ENCODE measurements at regions not wholly inside any gene's neighbourhood (a gene's known extent, or its start where the extent isn't known, plus 50 kb on each side); places are given as distances from the start of the nearest gene placed in this dataset.
A peak's percentile ranks its signal among the peaks of the same experiment; 100 is the strongest.
"Not testable (repeated sequence)": the region's sequence is repeated elsewhere in the genome, so short reads cannot be mapped to it uniquely, and the experiment has no call there.

- no peak for DNase-seq
Measured at GRCh38 chr11:82047200-82047599, 686.5 kb downstream of the FAM181B start.

GRCh38 chr11:82046778-82047177, 686.9 kb downstream of the FAM181B start:
- peak; percentile 55 for DNase-seq

GRCh38 chr11:82045748-82046457, 687.8 kb downstream of the FAM181B start:
- no peak for DNase-seq

- DNase-seq = no peak
Measured at GRCh38 chr11:82043316-82043715, 690.3 kb downstream of the FAM181B start.

GRCh38 chr11:82041764-82042163, 691.9 kb downstream of the FAM181B start:
- DNase-seq = no peak

- DNase-seq = no peak
Measured at GRCh38 chr11:82038154-82038553, 695.5 kb downstream of the FAM181B start.

GRCh38 chr11:82034527-82034926, 699.1 kb downstream of the FAM181B start:
- no peak for DNase-seq

GRCh38 chr11:82027335-82027734, 706.3 kb downstream of the FAM181B start:
- not testable (repeated sequence) for DNase-seq

GRCh38 chr11:82024760-82025159, 708.9 kb downstream of the FAM181B start:
- no peak for DNase-seq

GRCh38 chr11:82012276-82012675, 721.4 kb downstream of the FAM181B start:
- DNase-seq = no peak

- no peak for DNase-seq
Measured at GRCh38 chr11:82009133-82009532, 724.5 kb downstream of the FAM181B start.

- no peak for DNase-seq
Measured at GRCh38 chr11:82007521-82007920, 726.1 kb downstream of the FAM181B start.

- no peak for DNase-seq
Measured at GRCh38 chr11:82004537-82005213, 729.0 kb downstream of the FAM181B start.

GRCh38 chr11:82003671-82004515, 729.8 kb downstream of the FAM181B start:
- DNase-seq = peak; percentile 35

- DNase-seq = no peak
Measured at GRCh38 chr11:82003024-82003423, 730.6 kb downstream of the FAM181B start.

GRCh38 chr11:81995889-81996288, 737.8 kb downstream of the FAM181B start:
- no peak for DNase-seq

GRCh38 chr11:81993755-81994154, 739.9 kb downstream of the FAM181B start:
- DNase-seq = no peak

GRCh38 chr11:81990659-81991443, 742.8 kb downstream of the FAM181B start:
- no peak for DNase-seq

- peak; percentile 17 for DNase-seq
Measured at GRCh38 chr11:81989093-81989492, 744.6 kb downstream of the FAM181B start.

- no peak for DNase-seq
Measured at GRCh38 chr11:81987829-81988472, 745.7 kb downstream of the FAM181B start.

GRCh38 chr11:81986556-81987161, 747.0 kb downstream of the FAM181B start:
- no peak for DNase-seq

All from tongue (tissue), 1 donor.